ENCODE measurements at regions not wholly inside any gene's neighbourhood (a gene's known extent, or its start where the extent isn't known, plus 50 kb on each side); places are given as distances from the start of the nearest gene placed in this dataset.

- Histone ChIP-seq H3K4me1 (ENCODE audit: control insufficient read depth in 5 of 5, insufficient read depth in 5 of 5, low read length in 5 of 5) (no peaks in the 10 kb centered on the region), H3K9ac (ENCODE audit: insufficient read depth in 1 of 2, low read length in 2 of 2) (no peak overlapping the region), H3K9me3 (ENCODE audit: control insufficient read depth in 4 of 4, insufficient read depth in 3 of 4, low read length in 3 of 4) (no peaks in the 10 kb centered on the region), H3K36me3 (ENCODE audit: control insufficient read depth in 4 of 4, insufficient read depth in 4 of 4, low read length in 4 of 4) (no peaks in the 10 kb centered on the region), H3K27me3 (ENCODE audit: control insufficient read depth in 3 of 3, insufficient read depth in 3 of 3, low read length in 2 of 3) (no peaks in the 10 kb centered on the region), H3K4me3 (no peak overlapping the region), H3K27ac (ENCODE audit: low read depth in 1 of 2, low read length in 1 of 2) (no peak overlapping the region)
- TF ChIP-seq CTCF (IDR thresholded peaks at IDR 0.05; ENCODE audit: control extremely low read depth, extremely low read depth), result no peak
- no peak for ATAC-seq (ENCODE audit: insufficient read depth, low FRiP score)
- no peak for DNase-seq
Observed at GRCh38 chr3:19717736-19718135, 216.3 kb downstream of the EFHB start.

GRCh38 chr3:19711160-19711782 is 222.7 kb downstream of the EFHB start:
- no peaks in the 10 kb centered on the region for H3K27me3 ChIP-seq (ENCODE audit: control insufficient read depth in 3 of 3, insufficient read depth in 3 of 3, low read length in 2 of 3)
- DNase-seq (no peak), ATAC-seq (ENCODE audit: insufficient read depth, low FRiP score) (no peak)
- no peaks in the 10 kb centered on the region for H3K9me3 ChIP-seq (ENCODE audit: control insufficient read depth in 4 of 4, insufficient read depth in 3 of 4, low read length in 3 of 4)
- no peak overlapping the region for H3K9ac ChIP-seq (ENCODE audit: insufficient read depth in 1 of 2, low read length in 2 of 2)
- no peak overlapping the region for H3K4me3 ChIP-seq
- no peak for TF ChIP-seq CTCF (IDR thresholded peaks at IDR 0.05; ENCODE audit: control extremely low read depth, extremely low read depth)
- no peaks in the 10 kb centered on the region for H3K36me3 ChIP-seq (ENCODE audit: control insufficient read depth in 4 of 4, insufficient read depth in 4 of 4, low read length in 4 of 4)
- no peaks in the 10 kb centered on the region for H3K4me1 ChIP-seq (ENCODE audit: control insufficient read depth in 5 of 5, insufficient read depth in 5 of 5, low read length in 5 of 5)
- H3K27ac ChIP-seq (ENCODE audit: low read depth in 1 of 2, low read length in 1 of 2), result no peak overlapping the region

GRCh38 chr3:19702416-19703078 is 231.5 kb downstream of the EFHB start:
- H3K36me3 ChIP-seq (ENCODE audit: control insufficient read depth in 4 of 4, insufficient read depth in 4 of 4, low read length in 4 of 4), result no peaks in the 10 kb centered on the region
- TF ChIP-seq CTCF (IDR thresholded peaks at IDR 0.05; ENCODE audit: control extremely low read depth, extremely low read depth), result no peak
- H3K27me3 ChIP-seq (ENCODE audit: control insufficient read depth in 3 of 3, insufficient read depth in 3 of 3, low read length in 2 of 3), result no peaks in the 10 kb centered on the region
- 82 to 87% methylated on average over 53 to 60 of the region's 60 CpGs for WGBS, 2 donors
- no peak overlapping the region for H3K27ac ChIP-seq (ENCODE audit: low read depth in 1 of 2, low read length in 1 of 2)
- ATAC-seq (ENCODE audit: insufficient read depth, low FRiP score), result peak; percentile 73
- no peak overlapping the region for H3K4me3 ChIP-seq
- H3K4me1 ChIP-seq (ENCODE audit: control insufficient read depth in 5 of 5, insufficient read depth in 5 of 5, low read length in 5 of 5), result no peaks in the 10 kb centered on the region
- no peak overlapping the region for H3K9ac ChIP-seq (ENCODE audit: insufficient read depth in 1 of 2, low read length in 2 of 2)
- peak in 2 of 3 donors; percentile 1 to 29 for DNase-seq
- H3K9me3 ChIP-seq (ENCODE audit: control insufficient read depth in 4 of 4, insufficient read depth in 3 of 4, low read length in 3 of 4), result peaks cover 0 to 3% (median 0%) of the 10 kb centered on the region in 4 donors

Data from lung (tissue), 11 donors.